Subcutaneous abdominal adipose tissue (tissue), 5 donors: ENCODE measurements at regions not wholly inside any gene's neighbourhood (a gene's known extent, or its start where the extent isn't known, plus 50 kb on each side); places are given as distances from the start of the nearest gene placed in this dataset.

ENCODE experiments used
- H3K27ac ChIP-seq: one replicate; pipeline ENCODE4 v1.7.0; 2013; ENCODE audit warnings: low read depth, mild to moderate bottlenecking, inconsistent platforms, low read length, moderate library complexity
- H3K27me3 ChIP-seq, 5 donors: one replicate each; pipeline ENCODE4 v1.7.0; 2013; ENCODE audit warnings: low read length in 5 of 5, inconsistent platforms in 1 of 5; ENCODE audit not compliant: control insufficient read depth in 5 of 5, insufficient read depth in 4 of 5
- H3K36me3 ChIP-seq, 5 donors: one replicate each; pipeline ENCODE4 v1.7.0; 2013; ENCODE audit warnings: low read length in 5 of 5; ENCODE audit not compliant: control insufficient read depth in 5 of 5, insufficient read depth in 5 of 5
- H3K4me1 ChIP-seq, 5 donors: one replicate each; pipeline ENCODE4 v1.7.0; 2013; ENCODE audit warnings: low read length in 5 of 5, mild to moderate bottlenecking in 3 of 5, moderate library complexity in 1 of 5; ENCODE audit not compliant: control insufficient read depth in 5 of 5, insufficient read depth in 5 of 5
- H3K4me3 ChIP-seq, 5 donors: one replicate each; pipeline ENCODE4 v1.7.0; 2013; ENCODE audit warnings: low read length in 5 of 5, low read depth in 1 of 5
- H3K9ac ChIP-seq, 5 donors: one replicate each; pipeline ENCODE4 v1.7.0; 2013; ENCODE audit warnings: low read length in 5 of 5, mild to moderate bottlenecking in 4 of 5, moderate library complexity in 3 of 5
- H3K9me3 ChIP-seq, 5 donors: one replicate each; pipeline ENCODE4 v1.7.0; 2013; ENCODE audit warnings: low read length in 5 of 5; ENCODE audit not compliant: control insufficient read depth in 5 of 5
- donor health status: healthy.
- donor health status: healthy.
- donor health status: healthy.
- donor health status: healthy.
- donor health status: healthy.

DNA sequence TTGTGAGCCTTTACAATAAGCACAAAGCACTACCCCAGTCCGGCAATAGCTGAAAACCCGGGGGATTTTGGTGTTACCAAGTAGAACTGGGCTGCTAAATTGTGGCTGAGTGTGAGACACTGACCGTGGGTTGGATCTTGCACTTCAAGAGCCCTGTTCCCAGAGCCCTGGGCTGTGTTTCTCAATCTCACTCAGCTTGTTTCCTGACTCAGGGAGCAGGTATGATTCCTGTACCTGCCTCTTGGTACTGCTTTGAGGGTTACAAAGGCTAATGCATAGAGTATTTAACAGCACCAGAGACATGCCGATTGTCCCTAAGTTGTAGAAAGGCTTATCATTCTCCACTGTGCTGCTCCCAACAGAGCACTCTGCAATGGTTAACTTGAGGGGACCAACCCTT lies 134.6 kb downstream of the TEX36 start:
- Histone ChIP-seq H3K36me3 (no peaks in the 10 kb centered on the region), H3K9ac (no peak overlapping the region), H3K4me1 (no peaks in the 10 kb centered on the region), H3K4me3 (no peak overlapping the region), H3K9me3 (peaks cover 6 to 19% (median 18%) of the 10 kb centered on the region in 5 donors), H3K27ac (no peak overlapping the region), H3K27me3 (peaks cover 0 to 13% (median 9%) of the 10 kb centered on the region in 5 donors)

DNA sequence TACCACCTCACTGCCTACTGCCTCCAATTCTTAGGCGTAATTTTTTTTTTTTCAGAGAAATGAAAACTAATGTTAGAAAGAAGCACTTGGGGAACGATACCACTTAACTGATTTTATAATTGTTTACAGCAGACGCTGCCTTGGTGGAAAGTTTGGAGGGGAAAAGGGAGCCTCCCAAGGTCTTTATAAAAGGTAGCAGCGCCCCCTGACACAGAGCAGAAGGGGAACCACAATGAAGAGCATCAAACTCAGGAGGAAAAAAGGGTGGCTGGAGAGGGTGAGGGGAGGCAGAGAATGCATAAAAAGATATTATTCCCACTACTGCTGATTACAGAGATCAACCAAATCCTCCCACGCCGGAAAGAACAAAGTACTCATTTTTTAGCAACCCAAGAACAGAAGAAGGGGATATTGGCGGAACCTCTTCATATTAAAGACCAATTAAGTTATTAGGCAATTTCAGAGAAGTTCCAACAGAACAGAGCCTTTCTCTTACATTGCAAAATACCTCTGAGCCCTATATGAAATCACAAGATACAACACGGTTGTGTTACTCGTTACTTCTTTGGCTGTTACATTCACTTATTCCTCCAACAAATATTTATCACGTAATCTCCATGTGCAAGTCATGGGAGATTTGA lies 135.8 kb downstream of the TEX36 start:
- Histone ChIP-seq H3K9me3 (peaks cover 0 to 7% (median 6%) of the 10 kb centered on the region in 5 donors), H3K4me3 (no peak overlapping the region), H3K36me3 (no peaks in the 10 kb centered on the region)

DNA sequence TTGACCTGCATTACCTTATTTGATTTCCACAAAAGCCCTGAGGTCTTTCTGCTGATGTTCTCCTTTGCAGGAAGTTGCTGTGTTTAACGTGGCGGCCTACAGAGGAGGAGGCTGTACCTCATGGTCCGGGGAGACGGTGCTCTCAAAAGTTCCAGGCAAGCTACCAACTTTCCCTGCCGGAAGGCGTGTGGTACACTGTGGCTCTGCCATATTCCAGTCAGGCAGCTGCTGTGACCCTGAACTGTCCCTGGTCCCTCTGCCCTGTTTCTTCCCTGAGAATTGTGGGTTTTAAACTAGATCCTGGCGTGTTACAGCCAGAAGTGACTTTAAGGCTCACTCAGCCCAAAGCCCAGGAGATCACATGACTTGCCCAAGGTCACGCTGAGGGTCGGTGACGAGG lies 139.2 kb downstream of the TEX36 start:
- H3K4me3 ChIP-seq, result no peak overlapping the region
- H3K4me1 ChIP-seq, result no peaks in the 10 kb centered on the region
- no peak overlapping the region for H3K27ac ChIP-seq
- peaks cover 0 to 3% (median 0%) of the 10 kb centered on the region in 5 donors for H3K9me3 ChIP-seq
- no peak overlapping the region for H3K9ac ChIP-seq
- no peaks in the 10 kb centered on the region for H3K36me3 ChIP-seq
- H3K27me3 ChIP-seq, result peaks cover 0 to 11% (median 2%) of the 10 kb centered on the region in 5 donors

More for the DNA sequence above, 135.8 kb downstream of the TEX36 start:
- H3K27me3 ChIP-seq, result peaks cover 0 to 13% (median 9%) of the 10 kb centered on the region in 5 donors
- H3K4me1 ChIP-seq, result no peaks in the 10 kb centered on the region
- H3K27ac ChIP-seq, result no peak overlapping the region
- no peak overlapping the region for H3K9ac ChIP-seq

DNA sequence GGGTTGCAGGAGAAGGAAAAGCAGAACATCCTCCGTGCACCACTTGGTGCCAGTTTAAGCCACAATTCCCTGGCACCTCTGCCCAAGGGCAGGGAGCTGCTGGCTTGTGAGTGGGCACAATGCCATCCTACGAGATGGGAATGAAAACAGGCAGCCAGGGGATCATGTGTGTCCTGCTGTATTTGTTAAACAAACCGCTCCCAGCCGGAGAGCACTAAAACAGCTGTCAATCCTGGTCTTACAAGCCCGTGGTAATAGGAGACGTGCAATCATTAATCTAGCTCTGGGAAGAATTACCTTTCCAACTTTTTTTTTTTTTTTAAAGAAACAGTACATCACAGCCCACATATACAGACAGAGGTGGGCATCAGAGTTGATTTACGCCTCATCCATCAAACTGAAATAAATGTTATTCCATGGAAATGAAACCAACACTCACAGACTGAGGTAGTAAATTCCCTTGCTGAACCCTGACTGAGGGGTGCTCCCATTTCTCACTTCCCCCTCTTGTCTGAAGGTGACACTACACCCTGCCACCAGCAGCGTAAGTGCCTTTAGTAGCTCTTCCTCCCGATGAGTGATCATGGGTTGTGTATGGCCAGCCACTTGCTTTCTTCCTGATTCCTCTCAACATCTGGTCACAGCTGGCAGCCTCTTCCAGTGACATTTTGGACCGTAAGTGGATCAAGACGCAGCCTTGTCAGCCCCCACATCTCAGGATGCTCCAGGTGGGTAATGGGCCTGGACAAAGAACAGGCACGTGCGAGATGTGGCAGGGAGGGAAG lies 143.8 kb downstream of the TEX36 start:
- H3K4me1 ChIP-seq, result no peaks in the 10 kb centered on the region
- H3K27ac ChIP-seq, result no peak overlapping the region
- H3K36me3 ChIP-seq, result no peaks in the 10 kb centered on the region
- peaks cover 0 to 12% (median 6%) of the 10 kb centered on the region in 5 donors for H3K27me3 ChIP-seq
- H3K9me3 ChIP-seq, result no peaks in the 10 kb centered on the region
- H3K9ac ChIP-seq, result no peak overlapping the region
- no peak overlapping the region for H3K4me3 ChIP-seq

DNA sequence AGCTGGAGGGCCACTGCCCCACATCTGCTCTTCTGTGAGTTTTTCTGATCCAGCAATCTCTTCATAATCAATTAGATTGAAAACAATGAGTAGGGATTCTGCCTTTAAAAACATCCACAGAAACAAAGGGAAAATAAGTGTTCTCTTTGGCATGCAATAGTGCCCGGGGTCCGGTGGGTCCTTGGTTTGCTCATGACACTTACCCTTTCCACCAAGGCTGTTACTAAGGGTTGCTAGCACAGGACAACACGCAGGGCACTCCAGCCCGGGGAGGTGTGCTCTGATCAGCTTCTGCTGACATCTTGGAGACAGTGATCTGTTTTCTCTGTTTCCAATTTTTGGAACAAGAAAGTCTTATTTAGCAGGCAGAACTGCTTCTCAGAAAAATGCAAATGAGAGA lies 146.7 kb downstream of the TEX36 start:
- H3K9me3 ChIP-seq, result no peaks in the 10 kb centered on the region
- no peaks in the 10 kb centered on the region for H3K4me1 ChIP-seq
- no peak overlapping the region for H3K9ac ChIP-seq
- no peak overlapping the region for H3K4me3 ChIP-seq
- peaks cover 0 to 13% (median 10%) of the 10 kb centered on the region in 5 donors for H3K27me3 ChIP-seq
- H3K36me3 ChIP-seq, result no peaks in the 10 kb centered on the region
- no peak overlapping the region for H3K27ac ChIP-seq

DNA sequence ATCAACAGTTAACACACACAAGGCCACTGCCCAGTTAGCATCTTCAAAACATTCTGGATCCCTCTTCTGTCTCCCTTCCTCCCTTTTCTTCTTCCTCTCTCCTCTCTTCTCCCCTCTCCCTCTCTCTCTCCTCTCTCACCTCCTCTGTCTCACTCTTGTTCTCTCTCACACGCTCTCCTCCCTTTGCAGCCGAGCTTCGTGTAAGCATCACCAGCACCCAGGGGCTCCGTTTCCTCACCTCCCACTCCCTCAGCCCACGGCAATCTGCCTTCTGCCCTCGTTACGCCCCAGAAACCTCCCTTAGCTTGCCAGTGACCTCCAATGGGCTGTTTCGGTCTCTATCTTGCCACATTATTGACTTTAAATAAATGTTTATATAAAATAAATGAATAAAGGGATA lies 147.4 kb downstream of the TEX36 start:
- no peaks in the 10 kb centered on the region for H3K9me3 ChIP-seq
- peaks cover 0 to 13% (median 10%) of the 10 kb centered on the region in 5 donors for H3K27me3 ChIP-seq
- peaks cover 0 to 2% (median 0%) of the 10 kb centered on the region in 5 donors for H3K4me1 ChIP-seq

DNA sequence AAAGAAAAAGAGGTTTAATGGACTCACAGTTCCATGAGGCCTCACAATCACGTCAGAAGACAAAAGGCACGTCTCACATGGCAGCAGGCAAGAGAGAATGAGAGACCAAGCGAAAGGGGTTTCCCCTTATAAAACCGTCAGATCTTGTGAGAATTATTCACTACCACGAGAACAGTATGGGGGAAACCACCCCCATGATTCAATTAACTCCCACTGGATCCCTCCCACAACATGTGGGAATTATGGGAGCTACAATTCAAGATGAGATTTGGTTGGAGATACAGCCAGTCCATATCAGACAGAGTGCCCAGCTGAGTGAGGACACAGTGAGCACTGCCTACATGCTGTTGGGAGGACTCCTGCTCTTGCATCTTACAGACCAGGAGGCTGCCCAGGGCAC lies 148.4 kb downstream of the TEX36 start:
- Histone ChIP-seq H3K4me1 (peaks cover 0 to 9% (median 0%) of the 10 kb centered on the region in 5 donors), H3K27me3 (peaks cover 0 to 11% (median 10%) of the 10 kb centered on the region in 5 donors), H3K4me3 (no peak overlapping the region), H3K36me3 (no peaks in the 10 kb centered on the region), H3K27ac (no peak overlapping the region), H3K9ac (no peak overlapping the region), H3K9me3 (no peaks in the 10 kb centered on the region)

More for the DNA sequence above, 147.4 kb downstream of the TEX36 start:
- H3K4me3 ChIP-seq, result no peak overlapping the region
- H3K36me3 ChIP-seq, result no peaks in the 10 kb centered on the region
- H3K27ac ChIP-seq, result no peak overlapping the region
- no peak overlapping the region for H3K9ac ChIP-seq

DNA sequence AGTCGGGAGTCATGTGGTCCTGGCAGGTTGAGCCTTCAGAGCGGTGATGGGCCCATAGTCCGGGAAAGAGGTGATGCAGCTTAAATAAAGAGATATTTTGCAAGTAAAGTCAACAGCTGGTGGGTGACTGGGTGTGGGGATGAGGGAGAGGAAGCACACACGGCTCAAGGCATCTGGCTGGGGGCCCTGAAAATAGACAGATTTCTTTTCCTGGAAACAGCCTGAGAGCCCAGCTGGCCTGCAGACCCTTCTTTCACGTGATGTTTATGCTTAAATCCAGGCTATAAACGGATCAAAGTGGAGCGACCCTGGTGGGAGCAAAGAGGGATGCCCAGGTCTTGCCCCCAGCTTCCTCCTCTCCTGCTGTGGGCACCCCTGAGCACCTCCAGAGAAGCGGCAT lies 149.1 kb downstream of the TEX36 start:
- no peak overlapping the region for H3K9ac ChIP-seq
- no peaks in the 10 kb centered on the region for H3K9me3 ChIP-seq
- H3K4me1 ChIP-seq, result peaks cover 0 to 9% (median 0%) of the 10 kb centered on the region in 5 donors
- H3K36me3 ChIP-seq, result no peaks in the 10 kb centered on the region
- H3K4me3 ChIP-seq, result no peak overlapping the region
- H3K27me3 ChIP-seq, result peaks cover 0 to 11% (median 10%) of the 10 kb centered on the region in 5 donors
- no peak overlapping the region for H3K27ac ChIP-seq

DNA sequence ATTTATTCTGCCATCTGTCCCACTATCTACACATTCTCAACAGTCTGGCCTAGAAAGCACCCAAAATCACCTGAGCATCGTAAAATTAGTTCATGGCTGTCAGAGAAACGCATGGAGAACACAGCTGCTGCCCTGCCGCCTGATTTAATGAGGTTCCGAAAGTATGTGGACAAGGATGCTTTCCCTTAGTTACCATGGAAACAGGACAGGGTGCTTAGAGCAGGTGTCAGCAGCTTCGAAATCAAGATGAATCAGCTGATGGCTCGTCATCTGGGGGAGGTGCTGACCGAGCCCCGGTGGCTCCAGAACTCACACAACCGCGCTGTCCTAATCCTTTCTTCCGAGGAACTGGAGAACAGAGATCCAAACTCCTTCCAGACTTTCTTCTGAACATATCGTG lies 151.5 kb downstream of the TEX36 start:
- Histone ChIP-seq H3K4me3 (no peak overlapping the region), H3K9me3 (no peaks in the 10 kb centered on the region), H3K27ac (no peak overlapping the region), H3K27me3 (peaks cover 0 to 11% (median 10%) of the 10 kb centered on the region in 5 donors), H3K36me3 (no peaks in the 10 kb centered on the region), H3K9ac (no peak overlapping the region), H3K4me1 (peaks cover 0 to 9% (median 0%) of the 10 kb centered on the region in 5 donors)

DNA sequence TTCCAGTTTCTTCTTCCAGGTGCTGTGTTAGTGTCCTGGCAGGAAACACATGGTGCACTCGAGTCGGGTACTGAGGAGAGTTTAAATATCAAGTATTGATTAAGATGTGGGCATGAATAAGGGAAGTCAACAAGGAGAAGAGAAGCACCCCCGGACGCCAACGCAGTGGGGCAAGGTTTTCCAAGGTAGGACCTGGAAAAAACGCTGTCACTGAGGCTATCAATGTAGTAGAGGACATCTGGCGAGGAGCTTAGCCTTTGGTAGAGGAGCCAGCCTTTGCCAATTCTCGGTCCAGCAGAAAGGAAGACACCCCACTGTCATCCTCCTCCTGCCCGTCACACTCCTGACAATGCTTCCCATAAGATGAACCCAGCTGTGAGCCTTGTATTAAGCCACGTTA lies 159.6 kb downstream of the TEX36 start:
- H3K9me3 ChIP-seq, result peaks cover 0 to 4% (median 0%) of the 10 kb centered on the region in 5 donors

More for the DNA sequence above, 159.6 kb downstream of the TEX36 start:
- Histone ChIP-seq H3K27me3 (no peaks in the 10 kb centered on the region), H3K36me3 (no peaks in the 10 kb centered on the region), H3K4me3 (no peak overlapping the region), H3K27ac (no peak overlapping the region), H3K4me1 (peaks cover 0 to 11% (median 6%) of the 10 kb centered on the region in 5 donors), H3K9ac (no peak overlapping the region)
